MCF 10A (cell line): ENCODE measurements at regions not wholly inside any gene's neighbourhood (a gene's known extent, or its start where the extent isn't known, plus 50 kb on each side); places are given as distances from the start of the nearest gene placed in this dataset.

Experiments
- BruUV-seq: library from RNA; stranded (reverse); fragments of 400-500 nt; replicated peaks from 2 replicates; lab custom pipeline; 2021; lab: Mats Ljungman, UMichigan
- CTCF ChIA-PET: fragments of 300-600 bp; sonication (Branson Sonifier 250); formaldehyde crosslinking; extraction: SDS; loops from one replicate; lab custom pipeline; 2021; ENCODE audit warnings: antibody characterized with exemption, inconsistent platforms; lab: Yijun Ruan, JAX
- POLR2A ChIA-PET: fragments of 300-600, 350-650 bp; sonication (Branson Sonifier 250); formaldehyde crosslinking; extraction: SDS; loops from one replicate; lab custom pipeline; 2020; ENCODE audit warnings: antibody characterized with exemption, inconsistent platforms; lab: Yijun Ruan, JAX
- DNase-seq: peaks from one replicate; pipeline ENCODE4 v3.0.0-alpha.2; 2018; ENCODE audit not compliant: unreplicated experiment
- H3K27ac Mint-ChIP-seq: one replicate; pipeline ENCODE4 v1.8.0; 2022; ENCODE audit warnings: mild to moderate bottlenecking, low read depth, mixed read lengths; ENCODE audit not compliant: unreplicated experiment
- H3K27me3 Mint-ChIP-seq: one replicate; pipeline ENCODE4 v1.8.0; 2022; ENCODE audit warnings: mixed read lengths; ENCODE audit not compliant: insufficient read depth, unreplicated experiment
- H3K36me3 Mint-ChIP-seq: one replicate; pipeline ENCODE4 v1.8.0; 2022; ENCODE audit warnings: mild to moderate bottlenecking, moderate library complexity, mixed read lengths; ENCODE audit not compliant: insufficient read depth, unreplicated experiment
- H3K4me1 Mint-ChIP-seq: one replicate; pipeline ENCODE4 v1.8.0; 2022; ENCODE audit warnings: mixed read lengths; ENCODE audit not compliant: insufficient read depth, unreplicated experiment
- H3K4me3 Mint-ChIP-seq: one replicate; pipeline ENCODE4 v1.8.0; 2022; ENCODE audit warnings: mild to moderate bottlenecking, moderate library complexity, mixed read lengths; ENCODE audit not compliant: unreplicated experiment
- H3K9me3 Mint-ChIP-seq: one replicate; pipeline ENCODE4 v1.8.0; 2022; ENCODE audit warnings: mixed read lengths; ENCODE audit not compliant: unreplicated experiment
- CTCF ChIP-seq: fragments of 200-600 bp; IDR thresholded peaks from one replicate; pipeline ENCODE4 v1.8.0; 2022; ENCODE audit warnings: antibody characterized with exemption, mild to moderate bottlenecking; ENCODE audit not compliant: unreplicated experiment
- intact Hi-C: fragments of 100-400 bp; cut with micrococcal nuclease; formaldehyde crosslinking; loops from 2 replicates; pipeline ENCODE4 v1.14.1; 2022

GRCh38 chr18:26621161-26622026 is 73.0 kb upstream of the KCTD1 start:
- CTCF ChIA-PET = interaction anchor here (0.5 to 4.4 kb wide), 63 partner anchors 9 to 965 kb away, joined by 3 to 54 read pairs (median 3); partner anchors contain the start of gene KCTD1
- Mint-ChIP-seq H3K4me3 (peak overlapping the region; percentile 66), H3K36me3 (no peaks in the 10 kb centered on the region), H3K27me3 (no peaks in the 10 kb centered on the region), H3K4me1 (peaks cover 9% of the 10 kb centered on the region), H3K27ac (no peak overlapping the region), H3K9me3 (no peaks in the 10 kb centered on the region)
- TF ChIP-seq CTCF = peak; percentile 75
- intact Hi-C loops = loop anchor here (1.0 to 2.0 kb wide), 6 partner anchors 28 to 383 kb away; partner anchors contain the start of gene KCTD1
- no TSS peak for BruUV-seq
- peak; percentile 77 for DNase-seq
- POLR2A ChIA-PET = interaction anchor here (0.8 to 2.1 kb wide), 5 partner anchors 36 to 313 kb away, joined by 3 to 11 read pairs (median 4); partner anchors contain the start of gene KCTD1

- POLR2A ChIA-PET = no interaction called here
- BruUV-seq = no TSS peak
- CTCF ChIA-PET = interaction anchor here (0.5 to 4.4 kb wide), 8 partner anchors 20 to 386 kb away, joined by 3 to 54 read pairs (median 6); no protein-coding TSS in a partner anchor
- H3K9me3 Mint-ChIP-seq = no peaks in the 10 kb centered on the region
- no peak for TF ChIP-seq CTCF
- H3K4me3 Mint-ChIP-seq = no peak overlapping the region
- intact Hi-C loops = no loop called here
- no peak overlapping the region for H3K27ac Mint-ChIP-seq
- peaks cover 9% of the 10 kb centered on the region for H3K4me1 Mint-ChIP-seq
- no peaks in the 10 kb centered on the region for H3K36me3 Mint-ChIP-seq
- H3K27me3 Mint-ChIP-seq = no peaks in the 10 kb centered on the region
- DNase-seq = no peak
Observed at GRCh38 chr18:26619350-26619749, 71.0 kb upstream of the KCTD1 start.

GRCh38 chr18:26618135-26618534 is 69.8 kb upstream of the KCTD1 start:
- no peak for TF ChIP-seq CTCF

GRCh38 chr18:26617151-26617554 is 68.8 kb upstream of the KCTD1 start:
- H3K9me3 Mint-ChIP-seq = no peaks in the 10 kb centered on the region
- peaks cover 15% of the 10 kb centered on the region for H3K4me1 Mint-ChIP-seq
- intact Hi-C loops = loop anchor here (1.0 kb wide), 1 partner anchor 310 kb away; no protein-coding TSS in a partner anchor
- peak; percentile 74 for DNase-seq
- TF ChIP-seq CTCF = no peak
- no peak overlapping the region for H3K4me3 Mint-ChIP-seq
- no peaks in the 10 kb centered on the region for H3K36me3 Mint-ChIP-seq
- no TSS peak for BruUV-seq
- ChIA-PET CTCF (interaction anchor here (0.9 to 1.2 kb wide), 2 partner anchors 234 to 308 kb away, joined by 3 to 4 read pairs; no protein-coding TSS in a partner anchor), POLR2A (interaction anchor here (0.9 to 1.5 kb wide), 4 partner anchors 17 to 69 kb away, joined by 3 to 6 read pairs (median 4); partner anchors contain the start of gene KCTD1)
- H3K27ac Mint-ChIP-seq = no peak overlapping the region
- no peaks in the 10 kb centered on the region for H3K27me3 Mint-ChIP-seq

More at GRCh38 chr18:26618135-26618534, 69.8 kb upstream of the KCTD1 start:
- intact Hi-C loops = no loop called here
- CTCF ChIA-PET = interaction anchor here (0.9 kb wide), 1 partner anchor 309 kb away, joined by 3 read pairs; no protein-coding TSS in a partner anchor
- H3K4me1 Mint-ChIP-seq = peaks cover 15% of the 10 kb centered on the region
- no TSS peak for BruUV-seq
- POLR2A ChIA-PET = interaction anchor here (0.6 to 1.5 kb wide), 5 partner anchors 40 to 312 kb away, joined by 3 to 6 read pairs (median 4); partner anchors contain the start of gene KCTD1
- H3K9me3 Mint-ChIP-seq = no peaks in the 10 kb centered on the region
- no peak for DNase-seq
- H3K27me3 Mint-ChIP-seq = no peaks in the 10 kb centered on the region
- H3K36me3 Mint-ChIP-seq = no peaks in the 10 kb centered on the region
- H3K27ac Mint-ChIP-seq = no peak overlapping the region
- H3K4me3 Mint-ChIP-seq = no peak overlapping the region
